Vagina (tissue), 2 donors: ENCODE measurements at regions not wholly inside any gene's neighbourhood (a gene's known extent, or its start where the extent isn't known, plus 50 kb on each side); places are given as distances from the start of the nearest gene placed in this dataset.
"Not testable (repeated sequence)": the region's sequence is repeated elsewhere in the genome, so short reads cannot be mapped to it uniquely, and the experiment has no call there.

Experiments
- DNase-seq, 2 donors: peaks; one replicate each; pipeline ENCODE4 v3.0.0-alpha.2; 2017; ENCODE audit errors: extremely low spot score in 2 of 2
- H3K27ac ChIP-seq: fragments of 200-600 bp; sonication (generic); one replicate; pipeline ENCODE4 v1.5.1; 2019
- H3K27me3 ChIP-seq: fragments of 200-600 bp; sonication (generic); one replicate; pipeline ENCODE4 v1.5.1; 2019
- H3K36me3 ChIP-seq, 2 donors: fragments of 200-600 bp; sonication (generic); one replicate each; pipeline ENCODE4 v1.5.1; 2017 to 2019
- H3K4me1 ChIP-seq: fragments of 200-600 bp; sonication (generic); one replicate; pipeline ENCODE4 v1.5.1; 2019
- H3K4me3 ChIP-seq, 2 donors: fragments of 200-600 bp; sonication (generic); 1 replicate in 1 of 2; 2 replicates in 1 of 2; pipeline ENCODE4 v1.5.1; 2016 to 2019
- H3K9me3 ChIP-seq: fragments of 200-600 bp; sonication (generic); one replicate; pipeline ENCODE4 v1.5.1; 2019
- CTCF ChIP-seq, 3 experiments: fragments of 450-650 bp in 2 of 3; fragments of 200-600 bp in 1 of 3; sonication (generic) in 1 of 3; IDR thresholded peaks; one replicate each; pipeline ENCODE4 v1.5.1; 2017 to 2019; ENCODE audit warnings: antibody characterized with exemption in 3 of 3, mild to moderate bottlenecking in 2 of 3, moderate library complexity in 2 of 3
- POLR2A ChIP-seq, 2 donors: fragments of 450-650 bp; IDR thresholded peaks; one replicate each; pipeline ENCODE4 v1.6.1; 2017; ENCODE audit warnings: antibody characterized with exemption in 2 of 2, mild to moderate bottlenecking in 2 of 2, moderate library complexity in 2 of 2
- POLR2AphosphoS5 ChIP-seq, 2 donors: sonication (generic); formaldehyde crosslinking; IDR thresholded peaks; one replicate each; pipeline ENCODE4 v1.9.0; 2017; ENCODE audit warnings: antibody characterized with exemption in 2 of 2, mild to moderate bottlenecking in 2 of 2, low read depth in 1 of 2; ENCODE audit not compliant: insufficient read depth in 1 of 2
- intact Hi-C: fragments of 100-400 bp; cut with DNase I; formaldehyde crosslinking; loops from one replicate; pipeline ENCODE4 v1.15.1; 2023

- H3K4me1 ChIP-seq, H3K27ac ChIP-seq, H3K27me3 ChIP-seq, DNase-seq, H3K36me3 ChIP-seq, H3K9me3 ChIP-seq, H3K4me3 ChIP-seq, intact Hi-C loops: not testable (repeated sequence)
Measured at GRCh38 chr5:100080703-100081102, 454.5 kb upstream of the FAM174A start.

DNA sequence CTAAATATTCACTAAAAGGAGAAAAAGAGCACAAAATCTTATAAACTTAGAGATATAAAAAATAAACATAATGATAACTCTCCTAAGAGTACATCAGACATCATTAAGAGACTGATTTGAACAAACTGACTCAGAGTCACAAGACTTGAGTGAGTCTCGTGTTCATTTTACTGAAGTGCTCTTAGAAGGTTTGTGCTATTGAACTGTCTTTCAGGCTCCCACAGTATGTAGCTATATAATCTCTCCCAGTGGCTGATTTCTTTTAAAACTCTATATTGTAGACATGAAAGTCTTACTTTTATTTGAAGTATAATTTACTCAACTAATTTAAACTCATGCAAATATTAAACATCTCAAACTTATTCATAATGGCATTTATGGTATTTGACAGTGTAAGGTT is 456.0 kb upstream of the FAM174A start:
- H3K27ac ChIP-seq, DNase-seq, H3K36me3 ChIP-seq, H3K27me3 ChIP-seq, intact Hi-C loops, H3K9me3 ChIP-seq, H3K4me1 ChIP-seq, H3K4me3 ChIP-seq: not testable (repeated sequence)

DNA sequence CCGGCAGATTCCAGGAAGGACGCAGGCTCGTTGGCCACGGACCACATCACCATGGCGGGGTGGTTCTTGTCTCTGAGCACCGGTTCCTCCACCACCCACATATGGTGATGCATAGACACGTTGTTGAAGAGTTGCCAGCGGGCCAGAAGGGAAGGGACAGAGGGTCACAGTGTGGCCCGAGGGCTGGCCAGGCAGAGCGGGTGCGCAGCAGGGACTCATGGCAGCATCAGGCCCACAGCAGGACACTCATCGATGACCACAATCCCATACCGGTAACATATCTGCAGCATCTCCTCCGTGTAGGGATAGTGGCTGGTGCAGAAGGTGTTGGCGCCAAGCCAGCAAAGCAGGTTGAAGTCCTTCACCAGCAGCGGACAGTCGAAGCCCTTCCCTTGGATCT is 469.2 kb upstream of the FAM174A start:
- H3K4me3 ChIP-seq, H3K27me3 ChIP-seq, DNase-seq, H3K4me1 ChIP-seq, intact Hi-C loops, H3K27ac ChIP-seq, H3K36me3 ChIP-seq, H3K9me3 ChIP-seq: not testable (repeated sequence)

DNA sequence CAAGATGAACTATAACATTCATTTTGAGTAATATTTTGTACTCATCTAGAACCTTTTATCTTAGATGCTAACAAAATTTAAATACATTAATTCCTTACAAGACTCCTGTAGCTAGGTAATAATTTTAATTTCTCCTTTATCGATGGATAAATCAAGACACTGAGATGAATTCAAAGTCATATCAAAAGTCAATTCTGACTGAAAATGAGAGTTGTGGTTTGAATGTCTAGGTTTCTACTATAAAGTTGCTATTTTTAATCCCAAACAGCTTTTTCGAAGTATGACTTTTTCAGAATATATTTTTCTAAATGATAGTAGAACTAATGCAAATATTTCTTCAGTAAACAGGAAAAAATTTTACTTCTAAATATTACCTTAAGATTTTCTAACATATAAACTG is 491.7 kb upstream of the FAM174A start:
- TF ChIP-seq POLR2AphosphoS5 (IDR thresholded peaks at IDR 0.05; ENCODE audit: insufficient read depth in 1 of 2, low read depth in 1 of 2) = no peak
- TF ChIP-seq POLR2A (IDR thresholded peaks at IDR 0.05) = no peak
- no peak for TF ChIP-seq CTCF (IDR thresholded peaks at IDR 0.05)
- no peak for DNase-seq

GRCh38 chr5:100026606-100027005 is 508.6 kb upstream of the FAM174A start:
- intact Hi-C loops = no loop called here
- H3K9me3 ChIP-seq = no peaks in the 10 kb centered on the region
- no peak for TF ChIP-seq POLR2AphosphoS5 (IDR thresholded peaks at IDR 0.05; ENCODE audit: insufficient read depth in 1 of 2, low read depth in 1 of 2)
- H3K27ac ChIP-seq = no peak overlapping the region
- H3K4me1 ChIP-seq = no peaks in the 10 kb centered on the region
- H3K36me3 ChIP-seq = no peaks in the 10 kb centered on the region
- H3K4me3 ChIP-seq = no peak overlapping the region
- no peaks in the 10 kb centered on the region for H3K27me3 ChIP-seq
- DNase-seq = no peak

More for the DNA sequence above, 491.7 kb upstream of the FAM174A start:
- intact Hi-C loops = no loop called here
- Histone ChIP-seq H3K4me1 (no peaks in the 10 kb centered on the region), H3K36me3 (no peaks in the 10 kb centered on the region), H3K27ac (no peak overlapping the region), H3K27me3 (no peaks in the 10 kb centered on the region), H3K9me3 (no peaks in the 10 kb centered on the region), H3K4me3 (no peak overlapping the region)

- Histone ChIP-seq H3K27ac (no peak overlapping the region), H3K36me3 (no peaks in the 10 kb centered on the region), H3K27me3 (no peaks in the 10 kb centered on the region), H3K4me3 (no peak overlapping the region), H3K9me3 (no peaks in the 10 kb centered on the region), H3K4me1 (no peaks in the 10 kb centered on the region)
- intact Hi-C loops = no loop called here
- TF ChIP-seq POLR2AphosphoS5 (IDR thresholded peaks at IDR 0.05; ENCODE audit: insufficient read depth in 1 of 2, low read depth in 1 of 2) = no peak
- TF ChIP-seq CTCF (IDR thresholded peaks at IDR 0.05) = no peak
- no peak for TF ChIP-seq POLR2A (IDR thresholded peaks at IDR 0.05)
- DNase-seq = no peak
Measured at GRCh38 chr5:100023536-100023935, 511.6 kb upstream of the FAM174A start.

DNA sequence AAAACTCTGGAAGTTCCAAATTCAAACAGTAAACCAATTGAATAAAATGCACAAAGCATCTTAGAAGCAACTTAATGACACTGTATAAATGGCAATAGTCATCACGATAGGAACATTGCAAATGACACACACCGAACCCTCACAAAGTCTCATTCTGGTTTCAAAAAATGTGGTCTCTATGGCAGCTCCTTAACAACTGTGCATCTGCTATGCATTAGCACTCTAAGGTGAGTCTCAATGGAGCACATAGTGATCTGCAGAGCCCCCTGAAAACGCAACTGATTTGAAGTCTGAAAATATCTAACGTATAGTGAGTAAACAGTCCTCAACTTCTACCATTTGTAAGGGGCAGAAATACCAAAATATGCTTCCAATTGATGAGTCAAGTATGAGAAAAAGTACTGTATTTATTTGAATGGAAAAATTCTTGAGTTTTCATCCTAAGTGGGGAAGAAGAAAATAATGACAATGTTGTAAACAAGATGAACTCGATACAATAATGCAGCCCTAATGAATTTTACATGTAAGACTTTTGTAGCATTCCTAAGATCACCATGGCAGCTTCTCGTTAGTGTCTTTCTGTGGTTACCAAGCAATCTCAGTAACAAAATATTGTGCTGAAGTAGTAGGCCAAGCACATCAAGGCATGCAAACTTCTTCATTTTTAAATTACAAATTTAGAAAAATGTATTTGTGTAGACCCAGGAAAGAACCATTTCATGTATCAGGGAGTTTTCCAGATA is 517.5 kb upstream of the FAM174A start:
- Histone ChIP-seq H3K4me1 (no peaks in the 10 kb centered on the region), H3K9me3 (no peaks in the 10 kb centered on the region), H3K4me3 (no peak overlapping the region), H3K36me3 (no peaks in the 10 kb centered on the region), H3K27ac (no peak overlapping the region), H3K27me3 (no peaks in the 10 kb centered on the region)
- TF ChIP-seq POLR2AphosphoS5 (IDR thresholded peaks at IDR 0.05; ENCODE audit: insufficient read depth in 1 of 2, low read depth in 1 of 2) = no peak
- no peak for TF ChIP-seq POLR2A (IDR thresholded peaks at IDR 0.05)
- no peak for TF ChIP-seq CTCF (IDR thresholded peaks at IDR 0.05)
- DNase-seq = no peak
- intact Hi-C loops = no loop called here

DNA sequence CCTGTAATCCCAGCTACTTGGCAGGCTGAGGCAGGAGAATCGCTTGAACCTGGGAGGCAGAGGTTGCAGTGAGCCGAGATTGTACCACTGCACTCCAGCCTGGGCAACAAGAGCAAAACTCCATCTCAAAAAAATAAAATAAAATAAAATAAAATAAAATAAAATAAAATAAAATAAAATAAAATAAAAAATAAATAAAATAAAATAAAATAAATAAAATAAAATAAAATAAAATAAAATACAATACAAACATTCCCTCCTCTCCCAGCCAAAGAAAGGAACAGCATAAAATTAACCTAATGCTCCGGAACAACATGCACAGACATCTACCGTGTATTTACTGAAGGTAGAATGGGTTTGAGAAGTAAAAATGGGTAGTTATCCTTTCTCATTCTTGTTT is 521.9 kb upstream of the FAM174A start:
- H3K4me1 ChIP-seq, H3K9me3 ChIP-seq, intact Hi-C loops, H3K27me3 ChIP-seq, DNase-seq, H3K36me3 ChIP-seq, H3K27ac ChIP-seq, H3K4me3 ChIP-seq: not testable (repeated sequence)

DNA sequence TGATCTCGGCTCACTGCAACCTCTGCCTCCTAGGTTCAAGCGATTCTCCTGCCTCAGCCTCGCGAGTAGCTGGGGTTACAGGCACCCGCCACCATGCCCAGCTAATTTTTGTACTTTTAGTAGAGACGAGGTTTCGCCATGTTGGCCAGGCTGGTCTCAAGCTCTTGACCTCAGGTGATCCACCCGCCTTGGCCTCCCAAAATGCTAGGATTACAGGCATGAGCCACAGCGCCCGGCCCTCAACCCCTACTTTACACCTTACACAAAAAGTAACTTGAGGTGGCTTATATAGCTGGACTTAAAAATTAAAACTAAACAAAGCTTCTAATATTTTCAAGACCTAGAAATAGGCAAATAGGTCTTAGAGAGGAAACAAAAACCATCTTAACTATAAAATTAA is 524.0 kb upstream of the FAM174A start:
- H3K4me1 ChIP-seq, intact Hi-C loops, H3K27me3 ChIP-seq, H3K4me3 ChIP-seq, H3K27ac ChIP-seq, DNase-seq, H3K9me3 ChIP-seq, H3K36me3 ChIP-seq: not testable (repeated sequence)
